ENCODE measurements at regions not wholly inside any gene's neighbourhood (a gene's known extent, or its start where the extent isn't known, plus 50 kb on each side); places are given as distances from the start of the nearest gene placed in this dataset.

DNA sequence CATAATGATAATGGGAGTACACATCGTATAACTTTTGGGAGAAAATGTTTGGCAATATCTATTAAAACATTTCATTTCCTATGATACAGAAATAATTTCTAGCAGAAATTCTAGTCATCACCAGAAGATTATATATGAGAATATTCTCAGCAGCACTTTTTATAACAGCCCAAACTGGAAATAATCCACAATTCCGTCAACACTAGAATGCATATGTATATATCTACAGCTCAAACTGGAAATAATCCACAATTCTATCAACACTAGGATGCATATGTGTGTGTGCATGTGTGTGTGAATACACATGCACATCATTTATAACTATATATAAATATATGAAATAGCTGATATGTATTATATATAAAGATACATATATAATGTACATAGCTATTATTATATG, 408.0 kb upstream of the KLHL1 start:
- TF ChIP-seq, protein P1, sequence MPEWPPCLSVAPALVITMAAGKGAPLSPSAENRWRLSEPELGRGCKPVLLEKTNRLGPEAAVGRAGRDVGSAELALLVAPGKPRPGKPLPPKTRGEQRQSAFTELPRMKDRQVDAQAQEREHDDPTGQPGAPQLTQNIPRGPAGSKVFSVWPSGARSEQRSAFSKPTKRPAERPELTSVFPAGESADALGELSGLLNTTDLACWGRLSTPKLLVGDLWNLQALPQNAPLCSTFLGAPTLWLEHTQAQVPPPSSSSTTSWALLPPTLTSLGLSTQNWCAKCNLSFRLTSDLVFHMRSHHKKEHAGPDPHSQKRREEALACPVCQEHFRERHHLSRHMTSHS (tag by site-specific recombination; IDR thresholded peaks at IDR 0.05) = no peak
- TF ChIP-seq ZNF354C (tag by site-specific recombination; IDR thresholded peaks at IDR 0.05; ENCODE audit: borderline replicate concordance, low read depth) (no peak), ZNF23 (tag by site-specific recombination; IDR thresholded peaks at IDR 0.05; ENCODE audit: borderline replicate concordance) (no peak), ZNF146 (tag by site-specific recombination; IDR thresholded peaks at IDR 0.05) (no peak), ZNF274 (IDR thresholded peaks at IDR 0.05; ENCODE audit: low read length) (no peak), ZNF274 (tag by site-specific recombination; IDR thresholded peaks at IDR 0.05; ENCODE audit: borderline replicate concordance) (no peak), HOXD13 (CRISPR knock-in tag; IDR thresholded peaks at IDR 0.05; ENCODE audit: borderline replicate concordance) (no peak), ZNF433 (tag by site-specific recombination; IDR thresholded peaks at IDR 0.05; ENCODE audit: low read depth) (no peak), BCL11A (tag by site-specific recombination; IDR thresholded peaks at IDR 0.05; ENCODE audit: low read depth) (no peak), ZNF223 (tag by site-specific recombination; IDR thresholded peaks at IDR 0.05) (no peak)
- TF ChIP-seq, protein P2, sequence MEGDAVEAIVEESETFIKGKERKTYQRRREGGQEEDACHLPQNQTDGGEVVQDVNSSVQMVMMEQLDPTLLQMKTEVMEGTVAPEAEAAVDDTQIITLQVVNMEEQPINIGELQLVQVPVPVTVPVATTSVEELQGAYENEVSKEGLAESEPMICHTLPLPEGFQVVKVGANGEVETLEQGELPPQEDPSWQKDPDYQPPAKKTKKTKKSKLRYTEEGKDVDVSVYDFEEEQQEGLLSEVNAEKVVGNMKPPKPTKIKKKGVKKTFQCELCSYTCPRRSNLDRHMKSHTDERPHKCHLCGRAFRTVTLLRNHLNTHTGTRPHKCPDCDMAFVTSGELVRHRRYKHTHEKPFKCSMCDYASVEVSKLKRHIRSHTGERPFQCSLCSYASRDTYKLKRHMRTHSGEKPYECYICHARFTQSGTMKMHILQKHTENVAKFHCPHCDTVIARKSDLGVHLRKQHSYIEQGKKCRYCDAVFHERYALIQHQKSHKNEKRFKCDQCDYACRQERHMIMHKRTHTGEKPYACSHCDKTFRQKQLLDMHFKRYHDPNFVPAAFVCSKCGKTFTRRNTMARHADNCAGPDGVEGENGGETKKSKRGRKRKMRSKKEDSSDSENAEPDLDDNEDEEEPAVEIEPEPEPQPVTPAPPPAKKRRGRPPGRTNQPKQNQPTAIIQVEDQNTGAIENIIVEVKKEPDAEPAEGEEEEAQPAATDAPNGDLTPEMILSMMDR (tag by site-specific recombination; IDR thresholded peaks at IDR 0.05) = no peak
- TF ChIP-seq, protein P3, sequence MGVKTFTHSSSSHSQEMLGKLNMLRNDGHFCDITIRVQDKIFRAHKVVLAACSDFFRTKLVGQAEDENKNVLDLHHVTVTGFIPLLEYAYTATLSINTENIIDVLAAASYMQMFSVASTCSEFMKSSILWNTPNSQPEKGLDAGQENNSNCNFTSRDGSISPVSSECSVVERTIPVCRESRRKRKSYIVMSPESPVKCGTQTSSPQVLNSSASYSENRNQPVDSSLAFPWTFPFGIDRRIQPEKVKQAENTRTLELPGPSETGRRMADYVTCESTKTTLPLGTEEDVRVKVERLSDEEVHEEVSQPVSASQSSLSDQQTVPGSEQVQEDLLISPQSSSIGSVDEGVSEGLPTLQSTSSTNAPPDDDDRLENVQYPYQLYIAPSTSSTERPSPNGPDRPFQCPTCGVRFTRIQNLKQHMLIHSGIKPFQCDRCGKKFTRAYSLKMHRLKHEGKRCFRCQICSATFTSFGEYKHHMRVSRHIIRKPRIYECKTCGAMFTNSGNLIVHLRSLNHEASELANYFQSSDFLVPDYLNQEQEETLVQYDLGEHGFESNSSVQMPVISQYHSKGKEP (tag by site-specific recombination; IDR thresholded peaks at IDR 0.05) = no peak
- TF ChIP-seq, protein P4, sequence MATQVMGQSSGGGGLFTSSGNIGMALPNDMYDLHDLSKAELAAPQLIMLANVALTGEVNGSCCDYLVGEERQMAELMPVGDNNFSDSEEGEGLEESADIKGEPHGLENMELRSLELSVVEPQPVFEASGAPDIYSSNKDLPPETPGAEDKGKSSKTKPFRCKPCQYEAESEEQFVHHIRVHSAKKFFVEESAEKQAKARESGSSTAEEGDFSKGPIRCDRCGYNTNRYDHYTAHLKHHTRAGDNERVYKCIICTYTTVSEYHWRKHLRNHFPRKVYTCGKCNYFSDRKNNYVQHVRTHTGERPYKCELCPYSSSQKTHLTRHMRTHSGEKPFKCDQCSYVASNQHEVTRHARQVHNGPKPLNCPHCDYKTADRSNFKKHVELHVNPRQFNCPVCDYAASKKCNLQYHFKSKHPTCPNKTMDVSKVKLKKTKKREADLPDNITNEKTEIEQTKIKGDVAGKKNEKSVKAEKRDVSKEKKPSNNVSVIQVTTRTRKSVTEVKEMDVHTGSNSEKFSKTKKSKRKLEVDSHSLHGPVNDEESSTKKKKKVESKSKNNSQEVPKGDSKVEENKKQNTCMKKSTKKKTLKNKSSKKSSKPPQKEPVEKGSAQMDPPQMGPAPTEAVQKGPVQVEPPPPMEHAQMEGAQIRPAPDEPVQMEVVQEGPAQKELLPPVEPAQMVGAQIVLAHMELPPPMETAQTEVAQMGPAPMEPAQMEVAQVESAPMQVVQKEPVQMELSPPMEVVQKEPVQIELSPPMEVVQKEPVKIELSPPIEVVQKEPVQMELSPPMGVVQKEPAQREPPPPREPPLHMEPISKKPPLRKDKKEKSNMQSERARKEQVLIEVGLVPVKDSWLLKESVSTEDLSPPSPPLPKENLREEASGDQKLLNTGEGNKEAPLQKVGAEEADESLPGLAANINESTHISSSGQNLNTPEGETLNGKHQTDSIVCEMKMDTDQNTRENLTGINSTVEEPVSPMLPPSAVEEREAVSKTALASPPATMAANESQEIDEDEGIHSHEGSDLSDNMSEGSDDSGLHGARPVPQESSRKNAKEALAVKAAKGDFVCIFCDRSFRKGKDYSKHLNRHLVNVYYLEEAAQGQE (tag by site-specific recombination; IDR thresholded peaks at IDR 0.05) = no peak

All from HEK293 (cell line).